ENCODE measurements at regions not wholly inside any gene's neighbourhood (a gene's known extent, or its start where the extent isn't known, plus 50 kb on each side); places are given as distances from the start of the nearest gene placed in this dataset.

GRCh38 chr2:238521870-238522269 lies 95.1 kb downstream of the ASB1 start:
- DNase-seq (ENCODE audit: low spot score, unreplicated experiment): no peak
- Mint-ChIP-seq H3K4me1 (ENCODE audit: low read depth) (no peaks in the 10 kb centered on the region), H3K36me3 (ENCODE audit: insufficient read depth) (peaks cover 3% of the 10 kb centered on the region), H3K4me3 (ENCODE audit: low read depth) (no peak overlapping the region), H3K9me3 (ENCODE audit: low read depth) (peaks cover 5% of the 10 kb centered on the region), H3K27me3 (peaks cover 5% of the 10 kb centered on the region), H3K27ac (no peak overlapping the region)
- no peak for TF ChIP-seq CTCF (IDR thresholded peaks at IDR 0.05; ENCODE audit: unreplicated experiment)

- H3K9me3 Mint-ChIP-seq (ENCODE audit: low read depth): no peaks in the 10 kb centered on the region
- H3K27ac Mint-ChIP-seq: peak overlapping the region; percentile 60
- TF ChIP-seq CTCF (IDR thresholded peaks at IDR 0.05; ENCODE audit: unreplicated experiment): no peak
These were observed 96.7 kb downstream of the ASB1 start for GRCh38 chr2:238523158-238524110.

GRCh38 chr2:238524426-238524983 lies 97.8 kb downstream of the ASB1 start:
- Mint-ChIP-seq H3K27ac (no peak overlapping the region), H3K4me3 (ENCODE audit: low read depth) (no peak overlapping the region), H3K9me3 (ENCODE audit: low read depth) (no peaks in the 10 kb centered on the region), H3K36me3 (ENCODE audit: insufficient read depth) (no peaks in the 10 kb centered on the region), H3K4me1 (ENCODE audit: low read depth) (peaks cover 5% of the 10 kb centered on the region), H3K27me3 (peaks cover 6% of the 10 kb centered on the region)
- no peak for TF ChIP-seq CTCF (IDR thresholded peaks at IDR 0.05; ENCODE audit: unreplicated experiment)
- no peak for DNase-seq (ENCODE audit: low spot score, unreplicated experiment)

More at GRCh38 chr2:238523158-238524110, 96.7 kb downstream of the ASB1 start:
- Mint-ChIP-seq H3K27me3 (peaks cover 6% of the 10 kb centered on the region), H3K4me3 (ENCODE audit: low read depth) (no peak overlapping the region), H3K36me3 (ENCODE audit: insufficient read depth) (peaks cover 2% of the 10 kb centered on the region), H3K4me1 (ENCODE audit: low read depth) (no peaks in the 10 kb centered on the region)
- DNase-seq (ENCODE audit: low spot score, unreplicated experiment): no peak

GRCh38 chr2:238525990-238526389 lies 99.3 kb downstream of the ASB1 start:
- H3K4me1 Mint-ChIP-seq (ENCODE audit: low read depth): peaks cover 12% of the 10 kb centered on the region
- H3K9me3 Mint-ChIP-seq (ENCODE audit: low read depth): peaks cover 6% of the 10 kb centered on the region
- peaks cover 3% of the 10 kb centered on the region for H3K36me3 Mint-ChIP-seq (ENCODE audit: insufficient read depth)
- H3K27ac Mint-ChIP-seq: no peak overlapping the region
- peaks cover 6% of the 10 kb centered on the region for H3K27me3 Mint-ChIP-seq
- no peak for TF ChIP-seq CTCF (IDR thresholded peaks at IDR 0.05; ENCODE audit: unreplicated experiment)
- H3K4me3 Mint-ChIP-seq (ENCODE audit: low read depth): no peak overlapping the region
- no peak for DNase-seq (ENCODE audit: low spot score, unreplicated experiment)

GRCh38 chr2:238527565-238527964 lies 100.8 kb downstream of the ASB1 start:
- H3K36me3 Mint-ChIP-seq (ENCODE audit: insufficient read depth): peaks cover 15% of the 10 kb centered on the region
- no peak overlapping the region for H3K27ac Mint-ChIP-seq
- no peak for DNase-seq (ENCODE audit: low spot score, unreplicated experiment)
- H3K27me3 Mint-ChIP-seq: peaks cover 4% of the 10 kb centered on the region
- H3K9me3 Mint-ChIP-seq (ENCODE audit: low read depth): peaks cover 12% of the 10 kb centered on the region
- H3K4me3 Mint-ChIP-seq (ENCODE audit: low read depth): no peak overlapping the region
- peaks cover 12% of the 10 kb centered on the region for H3K4me1 Mint-ChIP-seq (ENCODE audit: low read depth)
- no peak for TF ChIP-seq CTCF (IDR thresholded peaks at IDR 0.05; ENCODE audit: unreplicated experiment)
